ENCODE measurements at regions not wholly inside any gene's neighbourhood (a gene's known extent, or its start where the extent isn't known, plus 50 kb on each side); places are given as distances from the start of the nearest gene placed in this dataset.

GRCh38 chr3:158911586-158911985 lies 109.7 kb downstream of the MFSD1 start:
- TF ChIP-seq, protein P1, sequence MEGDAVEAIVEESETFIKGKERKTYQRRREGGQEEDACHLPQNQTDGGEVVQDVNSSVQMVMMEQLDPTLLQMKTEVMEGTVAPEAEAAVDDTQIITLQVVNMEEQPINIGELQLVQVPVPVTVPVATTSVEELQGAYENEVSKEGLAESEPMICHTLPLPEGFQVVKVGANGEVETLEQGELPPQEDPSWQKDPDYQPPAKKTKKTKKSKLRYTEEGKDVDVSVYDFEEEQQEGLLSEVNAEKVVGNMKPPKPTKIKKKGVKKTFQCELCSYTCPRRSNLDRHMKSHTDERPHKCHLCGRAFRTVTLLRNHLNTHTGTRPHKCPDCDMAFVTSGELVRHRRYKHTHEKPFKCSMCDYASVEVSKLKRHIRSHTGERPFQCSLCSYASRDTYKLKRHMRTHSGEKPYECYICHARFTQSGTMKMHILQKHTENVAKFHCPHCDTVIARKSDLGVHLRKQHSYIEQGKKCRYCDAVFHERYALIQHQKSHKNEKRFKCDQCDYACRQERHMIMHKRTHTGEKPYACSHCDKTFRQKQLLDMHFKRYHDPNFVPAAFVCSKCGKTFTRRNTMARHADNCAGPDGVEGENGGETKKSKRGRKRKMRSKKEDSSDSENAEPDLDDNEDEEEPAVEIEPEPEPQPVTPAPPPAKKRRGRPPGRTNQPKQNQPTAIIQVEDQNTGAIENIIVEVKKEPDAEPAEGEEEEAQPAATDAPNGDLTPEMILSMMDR (IDR thresholded peaks at IDR 0.05): no peak
- Mint-ChIP-seq H3K27me3 (ENCODE audit: unreplicated experiment) (peaks cover 7% of the 10 kb centered on the region), H3K9me3 (ENCODE audit: unreplicated experiment) (no peaks in the 10 kb centered on the region), H3K36me3 (ENCODE audit: unreplicated experiment) (no peaks in the 10 kb centered on the region), H3K27ac (ENCODE audit: unreplicated experiment) (no peak overlapping the region), H3K4me1 (ENCODE audit: unreplicated experiment) (no peaks in the 10 kb centered on the region), H3K4me3 (ENCODE audit: unreplicated experiment) (no peak overlapping the region)
- no peak for DNase-seq (ENCODE audit: extremely low spot score, unreplicated experiment)

DNA sequence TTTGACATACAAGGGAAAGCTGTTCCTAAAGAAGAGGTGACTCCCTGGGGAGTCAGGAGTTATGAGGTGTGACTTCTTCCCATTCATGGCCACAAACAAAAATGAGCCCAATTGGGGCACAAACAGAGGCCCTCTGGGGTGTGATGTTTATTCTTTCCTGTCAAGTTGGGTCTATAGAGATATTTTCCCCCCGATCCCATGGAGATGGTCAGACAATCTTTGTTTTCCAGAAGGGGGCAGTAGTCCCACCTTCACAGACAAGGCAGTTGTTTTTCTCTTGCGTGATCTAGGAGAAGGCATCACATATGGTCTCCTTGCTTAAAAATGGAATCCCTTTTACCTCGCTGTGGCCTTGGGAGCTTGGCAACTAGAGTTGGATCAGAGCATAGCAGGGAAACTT lies 110.3 kb downstream of the MFSD1 start:
- Mint-ChIP-seq H3K9me3 (ENCODE audit: unreplicated experiment) (no peaks in the 10 kb centered on the region), H3K4me1 (ENCODE audit: unreplicated experiment) (no peaks in the 10 kb centered on the region), H3K36me3 (ENCODE audit: unreplicated experiment) (no peaks in the 10 kb centered on the region), H3K27ac (ENCODE audit: unreplicated experiment) (no peak overlapping the region), H3K27me3 (ENCODE audit: unreplicated experiment) (peaks cover 4% of the 10 kb centered on the region), H3K4me3 (ENCODE audit: unreplicated experiment) (no peak overlapping the region)
- TF ChIP-seq, protein P1 (IDR thresholded peaks at IDR 0.05): no peak
- DNase-seq (ENCODE audit: extremely low spot score, unreplicated experiment): no peak

DNA sequence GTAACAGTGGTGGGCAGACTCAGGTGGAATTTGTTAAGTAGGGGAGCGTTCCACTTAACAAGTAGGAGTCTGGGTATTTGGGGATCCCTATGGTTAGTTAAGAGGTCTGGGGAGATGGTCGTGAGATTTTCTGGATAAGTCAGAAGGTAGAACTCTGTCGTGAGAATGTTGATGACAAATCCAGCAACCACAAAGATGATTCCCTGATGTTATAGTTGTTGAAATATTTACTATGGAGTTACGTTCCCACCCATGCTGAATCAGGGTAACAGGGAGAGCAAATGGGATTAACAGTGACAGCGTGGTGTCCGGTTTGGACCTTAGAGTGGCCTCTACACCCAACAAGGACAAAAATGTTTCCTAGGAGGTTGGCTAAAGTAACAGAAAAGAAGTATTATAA lies 110.8 kb downstream of the MFSD1 start:
- DNase-seq (ENCODE audit: extremely low spot score, unreplicated experiment): no peak
- no peak overlapping the region for H3K4me3 Mint-ChIP-seq (ENCODE audit: unreplicated experiment)
- TF ChIP-seq, protein P1 (IDR thresholded peaks at IDR 0.05): no peak
- H3K4me1 Mint-ChIP-seq (ENCODE audit: unreplicated experiment): no peaks in the 10 kb centered on the region
- no peaks in the 10 kb centered on the region for H3K36me3 Mint-ChIP-seq (ENCODE audit: unreplicated experiment)
- H3K27me3 Mint-ChIP-seq (ENCODE audit: unreplicated experiment): peaks cover 5% of the 10 kb centered on the region
- no peak overlapping the region for H3K27ac Mint-ChIP-seq (ENCODE audit: unreplicated experiment)
- H3K9me3 Mint-ChIP-seq (ENCODE audit: unreplicated experiment): no peaks in the 10 kb centered on the region

DNA sequence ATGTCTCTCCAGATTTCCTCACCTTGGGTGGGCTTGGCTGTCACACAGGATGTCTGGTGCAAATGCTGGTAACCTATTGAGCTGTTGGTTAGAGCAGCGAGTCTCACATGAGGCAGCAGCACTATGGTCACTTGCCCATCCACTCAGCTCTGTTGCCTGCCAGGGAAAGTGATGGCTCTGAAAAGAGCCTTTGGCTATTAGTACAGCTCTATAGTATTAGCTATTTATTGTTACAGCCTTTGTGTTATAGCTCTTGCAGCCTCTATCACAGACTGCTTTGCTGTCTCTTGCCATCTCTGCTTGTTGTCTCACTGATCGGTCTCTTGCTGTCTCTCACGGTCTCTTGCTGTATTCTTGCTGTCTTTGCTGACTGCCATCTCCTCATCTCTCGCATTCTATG lies 114.3 kb downstream of the MFSD1 start:
- Mint-ChIP-seq H3K9me3 (ENCODE audit: unreplicated experiment) (no peaks in the 10 kb centered on the region), H3K36me3 (ENCODE audit: unreplicated experiment) (no peaks in the 10 kb centered on the region), H3K4me1 (ENCODE audit: unreplicated experiment) (peaks cover 2% of the 10 kb centered on the region), H3K27ac (ENCODE audit: unreplicated experiment) (no peak overlapping the region), H3K27me3 (ENCODE audit: unreplicated experiment) (peaks cover 8% of the 10 kb centered on the region), H3K4me3 (ENCODE audit: unreplicated experiment) (no peak overlapping the region)
- TF ChIP-seq, protein P1 (IDR thresholded peaks at IDR 0.05): no peak
- DNase-seq (ENCODE audit: extremely low spot score, unreplicated experiment): no peak

- H3K4me3 Mint-ChIP-seq (ENCODE audit: unreplicated experiment): no peak overlapping the region
- peaks cover 2% of the 10 kb centered on the region for H3K4me1 Mint-ChIP-seq (ENCODE audit: unreplicated experiment)
- no peak for DNase-seq (ENCODE audit: extremely low spot score, unreplicated experiment)
- TF ChIP-seq, protein P1 (IDR thresholded peaks at IDR 0.05): peak; percentile 69
- no peaks in the 10 kb centered on the region for H3K9me3 Mint-ChIP-seq (ENCODE audit: unreplicated experiment)
- H3K27me3 Mint-ChIP-seq (ENCODE audit: unreplicated experiment): peaks cover 16% of the 10 kb centered on the region
- no peaks in the 10 kb centered on the region for H3K36me3 Mint-ChIP-seq (ENCODE audit: unreplicated experiment)
- no peak overlapping the region for H3K27ac Mint-ChIP-seq (ENCODE audit: unreplicated experiment)
Observed at GRCh38 chr3:158918008-158918407, 116.2 kb downstream of the MFSD1 start.
